ENCODE measurements at regions not wholly inside any gene's neighbourhood (a gene's known extent, or its start where the extent isn't known, plus 50 kb on each side); places are given as distances from the start of the nearest gene placed in this dataset.

- TF ChIP-seq, protein P1, sequence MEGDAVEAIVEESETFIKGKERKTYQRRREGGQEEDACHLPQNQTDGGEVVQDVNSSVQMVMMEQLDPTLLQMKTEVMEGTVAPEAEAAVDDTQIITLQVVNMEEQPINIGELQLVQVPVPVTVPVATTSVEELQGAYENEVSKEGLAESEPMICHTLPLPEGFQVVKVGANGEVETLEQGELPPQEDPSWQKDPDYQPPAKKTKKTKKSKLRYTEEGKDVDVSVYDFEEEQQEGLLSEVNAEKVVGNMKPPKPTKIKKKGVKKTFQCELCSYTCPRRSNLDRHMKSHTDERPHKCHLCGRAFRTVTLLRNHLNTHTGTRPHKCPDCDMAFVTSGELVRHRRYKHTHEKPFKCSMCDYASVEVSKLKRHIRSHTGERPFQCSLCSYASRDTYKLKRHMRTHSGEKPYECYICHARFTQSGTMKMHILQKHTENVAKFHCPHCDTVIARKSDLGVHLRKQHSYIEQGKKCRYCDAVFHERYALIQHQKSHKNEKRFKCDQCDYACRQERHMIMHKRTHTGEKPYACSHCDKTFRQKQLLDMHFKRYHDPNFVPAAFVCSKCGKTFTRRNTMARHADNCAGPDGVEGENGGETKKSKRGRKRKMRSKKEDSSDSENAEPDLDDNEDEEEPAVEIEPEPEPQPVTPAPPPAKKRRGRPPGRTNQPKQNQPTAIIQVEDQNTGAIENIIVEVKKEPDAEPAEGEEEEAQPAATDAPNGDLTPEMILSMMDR (IDR thresholded peaks at IDR 0.05; ENCODE audit: low read depth, low read length) = no peak
- no peak for TF ChIP-seq EZH2phosphoT487 (IDR thresholded peaks at IDR 0.05; ENCODE audit: low read depth)
These were observed 365.9 kb downstream of the ZSWIM6 start for GRCh38 chr5:61697809-61698558.

Measured in OCI-LY3 (cell line).